Stomach (tissue), 8 donors: ENCODE measurements at regions not wholly inside any gene's neighbourhood (a gene's known extent, or its start where the extent isn't known, plus 50 kb on each side); places are given as distances from the start of the nearest gene placed in this dataset.
"Not testable (repeated sequence)": the region's sequence is repeated elsewhere in the genome, so short reads cannot be mapped to it uniquely, and the experiment has no call there.

ENCODE experiments used
- DNase-seq, 2 donors: peaks; one replicate each; pipeline versions ENCODE4 v3.0.0 to v3.0.0-alpha.2; 2013 to 2019
- H3K27ac ChIP-seq, 5 donors: fragments of 200-600 bp in 4 of 5; sonication (generic) in 4 of 5; one replicate each; pipeline ENCODE4 v1.5.1; 2013 to 2019; ENCODE audit warnings: mild to moderate bottlenecking in 1 of 5, moderate library complexity in 1 of 5
- H3K27me3 ChIP-seq, 3 donors: fragments of 200-600 bp; sonication (generic); one replicate each; pipeline ENCODE4 v1.5.1; 2017 to 2019; ENCODE audit warnings: mixed run types in 1 of 3
- H3K36me3 ChIP-seq, 4 donors: fragments of 200-600 bp; sonication (generic); 1 replicate in 3 of 4; 2 replicates in 1 of 4; pipeline ENCODE4 v1.5.1; 2016 to 2019
- H3K4me1 ChIP-seq, 4 donors: fragments of 200-600 bp; sonication (generic); one replicate each; pipeline ENCODE4 v1.5.1; 2016 to 2019
- H3K4me3 ChIP-seq, 4 donors: fragments of 200-600 bp; sonication (generic) in 3 of 4; one replicate each; pipeline ENCODE4 v1.5.1; 2016 to 2019; ENCODE audit warnings: mild to moderate bottlenecking in 1 of 4
- H3K9me3 ChIP-seq, 4 donors: fragments of 200-600 bp; sonication (generic); one replicate each; pipeline ENCODE4 v1.5.1; 2016 to 2019
- CTCF ChIP-seq, 7 experiments: fragments of 450-650 bp in 4 of 7; fragments of 200-600 bp in 3 of 7; sonication (generic) in 3 of 7; IDR thresholded peaks; one replicate each; pipeline ENCODE4 v1.5.1; 2016 to 2019; ENCODE audit warnings: antibody characterized with exemption in 7 of 7, control low read depth in 2 of 7, mild to moderate bottlenecking in 1 of 7
- EP300 ChIP-seq: sonication (generic); formaldehyde crosslinking; IDR thresholded peaks from one replicate; pipeline ENCODE4 v1.6.1; 2017; ENCODE audit warnings: antibody characterized with exemption
- POLR2A ChIP-seq, 4 donors: fragments of 450-650 bp; IDR thresholded peaks; one replicate each; pipeline ENCODE4 v1.6.1; 2016; ENCODE audit warnings: antibody characterized with exemption in 4 of 4, control low read depth in 2 of 4, mild to moderate bottlenecking in 1 of 4, moderate library complexity in 1 of 4
- POLR2AphosphoS5 ChIP-seq, 3 donors: sonication (generic); formaldehyde crosslinking; IDR thresholded peaks; one replicate each; pipeline ENCODE4 v1.6.1; 2016; ENCODE audit warnings: antibody characterized with exemption in 3 of 3
- WGBS, 5 donors: extraction: QIAGEN DNeasy Blood & Tissue Kit in 3 of 5; methylation state at CpG; one replicate each; pipeline versions ENCODE4 v1.1.5 to v1.1.7; 2013 to 2018; 5-methylcytosine and 5-hydroxymethylcytosine counted together
- intact Hi-C: fragments of 100-400 bp; cut with DNase I; formaldehyde crosslinking; loops from one replicate; pipeline ENCODE4 v1.15.1; 2023; ENCODE audit warnings: low total_unique reads
- donor health status: healthy with polysubstance abuse.
- donor health status: Bipolar disorder and iron deficiency.
- donor health status: healthy.

GRCh38 chr2:47697000-47697601 lies 85.8 kb upstream of the MSH6 start:
- 51 to 62% (median 52%) methylated on average over 12 of the region's 12 CpGs for WGBS, 5 donors
- intact Hi-C loops: no loop called here
- no peak for TF ChIP-seq POLR2A (IDR thresholded peaks at IDR 0.05)
- TF ChIP-seq CTCF (IDR thresholded peaks at IDR 0.05): no peak
- TF ChIP-seq POLR2AphosphoS5 (IDR thresholded peaks at IDR 0.05): no peak
- no peak for TF ChIP-seq EP300

GRCh38 chr2:47696478-47696831 lies 86.5 kb upstream of the MSH6 start:
- Histone ChIP-seq H3K27me3 (peaks cover 0 to 19% (median 3%) of the 10 kb centered on the region in 3 donors), H3K36me3 (no peaks in the 10 kb centered on the region), H3K9me3 (no peaks in the 10 kb centered on the region), H3K4me3 (no peak overlapping the region), H3K27ac (no peak overlapping the region), H3K4me1 (no peaks in the 10 kb centered on the region)
- TF ChIP-seq POLR2AphosphoS5 (IDR thresholded peaks at IDR 0.05) (no peak), CTCF (IDR thresholded peaks at IDR 0.05) (no peak), POLR2A (IDR thresholded peaks at IDR 0.05) (no peak), EP300 (no peak)
- DNase-seq: no peak
- intact Hi-C loops: no loop called here
- 46 to 80% (median 67%) methylated on average over 1 of the region's 1 CpG for WGBS, 5 donors

More at GRCh38 chr2:47697000-47697601, 85.8 kb upstream of the MSH6 start:
- no peaks in the 10 kb centered on the region for H3K4me1 ChIP-seq
- H3K36me3 ChIP-seq: no peaks in the 10 kb centered on the region
- no peak overlapping the region for H3K4me3 ChIP-seq
- H3K27me3 ChIP-seq: peaks cover 0 to 19% (median 3%) of the 10 kb centered on the region in 3 donors
- H3K9me3 ChIP-seq: no peaks in the 10 kb centered on the region
- DNase-seq: no peak
- no peak overlapping the region for H3K27ac ChIP-seq

- H3K9me3 ChIP-seq: no peaks in the 10 kb centered on the region
- no peaks in the 10 kb centered on the region for H3K36me3 ChIP-seq
- H3K4me3 ChIP-seq: no peak overlapping the region
- H3K27ac ChIP-seq: no peak overlapping the region
- peaks cover 0 to 19% (median 3%) of the 10 kb centered on the region in 3 donors for H3K27me3 ChIP-seq
- 39 to 59% (median 46%) methylated on average over 12 of the region's 12 CpGs for WGBS, 5 donors
- no peak for DNase-seq
- no peaks in the 10 kb centered on the region for H3K4me1 ChIP-seq
- TF ChIP-seq CTCF (IDR thresholded peaks at IDR 0.05): no peak
- no peak for TF ChIP-seq POLR2AphosphoS5 (IDR thresholded peaks at IDR 0.05)
- TF ChIP-seq POLR2A (IDR thresholded peaks at IDR 0.05): no peak
- no peak for TF ChIP-seq EP300
- intact Hi-C loops: no loop called here
Observed at GRCh38 chr2:47695800-47696477, 87.0 kb upstream of the MSH6 start.

GRCh38 chr2:47694451-47694850 lies 88.5 kb upstream of the MSH6 start:
- WGBS, 5 donors: 86 to 97% (median 92%) methylated on average over 13 of the region's 13 CpGs
- H3K4me1 ChIP-seq, H3K9me3 ChIP-seq, H3K36me3 ChIP-seq, H3K27ac ChIP-seq, intact Hi-C loops, H3K4me3 ChIP-seq, DNase-seq: not testable (repeated sequence)
- H3K27me3 ChIP-seq: peaks cover 0 to 19% (median 3%) of the 10 kb centered on the region in 3 donors

GRCh38 chr2:47690706-47691325 lies 92.1 kb upstream of the MSH6 start:
- Histone ChIP-seq H3K27me3 (peaks cover 0 to 10% (median 0%) of the 10 kb centered on the region in 3 donors), H3K9me3 (peaks cover 0 to 18% (median 5%) of the 10 kb centered on the region in 4 donors)
- intact Hi-C loops, H3K27ac ChIP-seq, H3K4me3 ChIP-seq, DNase-seq, H3K36me3 ChIP-seq, H3K4me1 ChIP-seq: not testable (repeated sequence)
- 94 to 99% (median 97%) methylated on average over 23 to 40 of the region's 44 CpGs for WGBS, 5 donors
